PC-3 (cell line): ENCODE measurements at regions not wholly inside any gene's neighbourhood (a gene's known extent, or its start where the extent isn't known, plus 50 kb on each side); places are given as distances from the start of the nearest gene placed in this dataset.

ENCODE experiments used
- ATAC-seq: fragments of 200-7000 bp; cut with Tn5 transposase; 2 replicates; pipeline ENCODE4 v1.9.1; 2020; ENCODE audit warnings: mild to moderate bottlenecking, moderate library complexity
- BruUV-seq: library from RNA; stranded (reverse); fragments of 400-500 nt; replicated peaks from 2 replicates; lab custom pipeline; 2021; lab: Mats Ljungman, UMichigan
- CTCF ChIA-PET: fragments of 300-600 bp; sonication (Branson Sonifier 250); formaldehyde crosslinking; loops from one replicate; lab custom pipeline; 2022; ENCODE audit warnings: antibody characterized with exemption; lab: Charles Lee
- POLR2A ChIA-PET: fragments of 300-600 bp; sonication (Branson Sonifier 250); formaldehyde crosslinking; loops from one replicate; lab custom pipeline; 2022; ENCODE audit warnings: antibody characterized with exemption; ENCODE audit not compliant: unreplicated experiment; lab: Charles Lee
- DNase-seq: peaks from one replicate; pipeline ENCODE4 v3.0.0-alpha.2; 2015
- H2AFZ ChIP-seq: fragments of 300-600 bp; sonication (generic); 2 replicates; pipeline ENCODE4 v1.6.0; 2016; ENCODE audit warnings: antibody characterized with exemption, low read length
- H3F3A ChIP-seq: fragments of 300-600 bp; sonication (generic); one replicate; pipeline ENCODE4 v1.6.0; 2017; ENCODE audit warnings: antibody characterized with exemption, low read length, control low read depth, mild to moderate bottlenecking; ENCODE audit not compliant: unreplicated experiment
- H3K27ac ChIP-seq: fragments of 300-600 bp; sonication (generic); 2 replicates; pipeline ENCODE4 v1.5.1; 2016; ENCODE audit warnings: mild to moderate bottlenecking, low read length
- H3K27me3 ChIP-seq: fragments of 300-600 bp; sonication (generic); 2 replicates; pipeline ENCODE4 v1.6.1; 2016; ENCODE audit warnings: low read length, mixed read lengths
- H3K36me3 ChIP-seq: fragments of 300-600 bp; sonication (generic); 2 replicates; pipeline ENCODE4 v1.6.1; 2016; ENCODE audit warnings: low read depth, mixed run types, low read length, mixed read lengths
- H3K4me1 ChIP-seq: fragments of 300-600 bp; sonication (generic); 2 replicates; pipeline ENCODE4 v1.5.1; 2016; ENCODE audit warnings: low read length; ENCODE audit not compliant: insufficient read depth
- H3K4me2 ChIP-seq: fragments of 300-600 bp; sonication (generic); 2 replicates; pipeline ENCODE4 v1.6.0; 2016; ENCODE audit warnings: low read length
- H3K4me3 ChIP-seq: fragments of 300-600 bp; sonication (generic); 2 replicates; pipeline ENCODE4 v1.5.1; 2016; ENCODE audit warnings: mild to moderate bottlenecking, low read length, mixed read lengths
- H3K79me2 ChIP-seq: fragments of 300-600 bp; sonication (generic); 2 replicates; pipeline ENCODE4 v1.6.1; 2017; ENCODE audit warnings: low read length, mixed read lengths
- H3K9ac ChIP-seq: fragments of 300-600 bp; sonication (generic); 2 replicates; pipeline ENCODE4 v1.6.0; 2016; ENCODE audit warnings: mild to moderate bottlenecking, low read length
- H3K9me2 ChIP-seq: fragments of 300-600 bp; sonication (generic); replicated peaks from 2 replicates; pipeline ENCODE4 v1.6.1; 2016; ENCODE audit warnings: mixed run types, low read length, mixed read lengths
- H3K9me3 ChIP-seq: fragments of 300-600 bp; sonication (generic); 2 replicates; pipeline ENCODE4 v1.6.1; 2016; ENCODE audit warnings: low read length, mixed read lengths
- H4K20me1 ChIP-seq: fragments of 300-600 bp; sonication (generic); 2 replicates; pipeline ENCODE4 v1.6.1; 2016; ENCODE audit warnings: low read length, mixed read lengths
- CTCF ChIP-seq: fragments of 300-600 bp; sonication (generic); conservative IDR thresholded peaks from 2 replicates; pipeline ENCODE4 v1.5.1; 2017; ENCODE audit warnings: antibody characterized with exemption, low read depth, mild to moderate bottlenecking, low read length
- EZH2 ChIP-seq: fragments of 300-600 bp; sonication (generic); IDR thresholded peaks from one replicate; pipeline ENCODE4 v1.6.1; 2017; ENCODE audit warnings: antibody characterized with exemption, mild to moderate bottlenecking, low read length; ENCODE audit not compliant: unreplicated experiment
- EZH2phosphoT487 ChIP-seq: fragments of 300-600 bp; sonication (generic); IDR thresholded peaks from 2 replicates; pipeline ENCODE4 v1.6.1; 2018; ENCODE audit warnings: mild to moderate bottlenecking, antibody characterized with exemption, low read length, borderline replicate concordance
- intact Hi-C: fragments of 100-400 bp; cut with micrococcal nuclease; formaldehyde crosslinking; loops from 2 replicates; pipeline ENCODE4 v1.9.0; 2023

GRCh38 chr6:167235421-167236238 is 55.5 kb upstream of the UNC93A start:
- DNase-seq, result no peak
- no peaks in the 10 kb centered on the region for H3K9me2 ChIP-seq
- no peaks in the 10 kb centered on the region for H3K36me3 ChIP-seq
- no peaks in the 10 kb centered on the region for H4K20me1 ChIP-seq
- H3K27me3 ChIP-seq, result peaks cover 21% of the 10 kb centered on the region
- H3K27ac ChIP-seq, result no peak overlapping the region
- no peak overlapping the region for H3K9ac ChIP-seq
- ChIA-PET POLR2A (no interaction called here), CTCF (no interaction called here)
- no peak for TF ChIP-seq EZH2phosphoT487
- TF ChIP-seq EZH2, result no peak
- TF ChIP-seq CTCF, result no peak
- H3K4me2 ChIP-seq, result no peak overlapping the region
- no peaks in the 10 kb centered on the region for H3K4me1 ChIP-seq
- no peak overlapping the region for H3K4me3 ChIP-seq
- no peaks in the 10 kb centered on the region for H3K9me3 ChIP-seq
- H3F3A ChIP-seq, result no peaks in the 10 kb centered on the region
- H2AFZ ChIP-seq, result no peak overlapping the region
- intact Hi-C loops, result no loop called here
- no peaks in the 10 kb centered on the region for H3K79me2 ChIP-seq
- no peak for ATAC-seq
- BruUV-seq, result no TSS peak

- CTCF ChIA-PET, result no interaction called here
- TF ChIP-seq CTCF (no peak), EZH2phosphoT487 (no peak), EZH2 (no peak)
- Histone ChIP-seq H4K20me1 (no peaks in the 10 kb centered on the region), H3K79me2 (no peaks in the 10 kb centered on the region), H3K27me3 (peaks cover 24% of the 10 kb centered on the region), H2AFZ (no peak overlapping the region), H3K36me3 (no peaks in the 10 kb centered on the region), H3K4me1 (no peaks in the 10 kb centered on the region), H3K4me3 (no peak overlapping the region), H3K9ac (no peak overlapping the region), H3K27ac (no peak overlapping the region), H3K9me2 (no peaks in the 10 kb centered on the region), H3K4me2 (no peak overlapping the region), H3K9me3 (no peaks in the 10 kb centered on the region), H3F3A (no peaks in the 10 kb centered on the region)
- intact Hi-C loops, result no loop called here
- POLR2A ChIA-PET, result no interaction called here
- DNase-seq (no peak), ATAC-seq (no peak)
- no TSS peak for BruUV-seq
Observed at GRCh38 chr6:167236239-167236571, 54.9 kb upstream of the UNC93A start.

- BruUV-seq, result no TSS peak
- H3K9me2 ChIP-seq, result no peaks in the 10 kb centered on the region
- ATAC-seq (no peak), DNase-seq (no peak)
- POLR2A ChIA-PET, result no interaction called here
- H3K4me1 ChIP-seq, result no peaks in the 10 kb centered on the region
- H3K4me2 ChIP-seq, result no peak overlapping the region
- peaks cover 22% of the 10 kb centered on the region for H3K27me3 ChIP-seq
- no peak overlapping the region for H3K9ac ChIP-seq
- H3K27ac ChIP-seq, result no peak overlapping the region
- no peaks in the 10 kb centered on the region for H3K9me3 ChIP-seq
- no peak for TF ChIP-seq EZH2phosphoT487
- no peak for TF ChIP-seq CTCF
- no peak for TF ChIP-seq EZH2
- intact Hi-C loops, result no loop called here
- H4K20me1 ChIP-seq, result no peaks in the 10 kb centered on the region
- no peak overlapping the region for H2AFZ ChIP-seq
- H3K36me3 ChIP-seq, result no peaks in the 10 kb centered on the region
- H3K79me2 ChIP-seq, result no peaks in the 10 kb centered on the region
- CTCF ChIA-PET, result no interaction called here
- no peak overlapping the region for H3K4me3 ChIP-seq
- no peaks in the 10 kb centered on the region for H3F3A ChIP-seq
Observed at GRCh38 chr6:167237438-167238145, 53.5 kb upstream of the UNC93A start.
